HepG2 (cell line): ENCODE measurements at regions not wholly inside any gene's neighbourhood (a gene's known extent, or its start where the extent isn't known, plus 50 kb on each side); places are given as distances from the start of the nearest gene placed in this dataset.

ENCODE experiments used
- ATAC-seq: fragments of 200-7000 bp; cut with Tn5 transposase; 3 replicates; pipeline ENCODE4 v1.9.1; 2020; ENCODE audit warnings: mild to moderate bottlenecking, moderate library complexity
- BruUV-seq: library from RNA; stranded (reverse); fragments of 400-500 nt; replicated peaks from 2 replicates; lab custom pipeline; 2021; lab: Mats Ljungman, UMichigan
- CTCF ChIA-PET: fragments of 300-600 bp; formaldehyde crosslinking; extraction: SDS; loops from one replicate; lab custom pipeline; 2021; ENCODE audit warnings: low total read pairs, inconsistent platforms, low intra/inter-chr PET ratio; lab: Yijun Ruan, JAX
- POLR2A ChIA-PET: fragments of 350-600 bp; sonication (Branson Sonifier 250); formaldehyde crosslinking; loops from one replicate; lab custom pipeline; 2020; ENCODE audit warnings: antibody characterized with exemption, inconsistent platforms; lab: Yijun Ruan, JAX
- DNase-seq: peaks from one replicate; pipeline ENCODE4 v3.0.0-alpha.2; 2015; ENCODE audit warnings: low spot score
- FAIRE-seq: peaks from 3 replicates; lab custom pipeline; 2011; peaks lifted over from hg19 to GRCh38; lab: Jason Lieb, UNC
- H2AFZ ChIP-seq: one replicate; pipeline ENCODE4 v1.6.1; 2011; ENCODE audit warnings: low read length, inconsistent platforms
- H3K27ac ChIP-seq: fragments of 300-600 bp; 3 replicates; pipeline ENCODE4 v1.8.0; 2011; ENCODE audit warnings: mixed run types, mild to moderate bottlenecking, mixed read lengths, low read length, inconsistent platforms; ENCODE audit not compliant: insufficient read depth; ENCODE audit errors: extremely low read length
- H3K27me3 ChIP-seq, 2 experiments: fragments of 200-600 bp in 1 of 2; 2 replicates in 1 of 2; 3 replicates in 1 of 2; pipeline versions ENCODE4 v1.6.0 to v1.8.0; 2011; ENCODE audit warnings: low read length in 2 of 2, mild to moderate bottlenecking in 2 of 2, moderate library complexity in 2 of 2, inconsistent platforms in 1 of 2; ENCODE audit not compliant: insufficient read depth in 2 of 2, control insufficient read depth in 1 of 2
- H3K36me3 ChIP-seq, 2 experiments: fragments of 200-600 bp in 1 of 2; replicated peaks in 1 of 2; 2 replicates in 1 of 2; 3 replicates in 1 of 2; pipeline versions ENCODE4 v1.5.1 to v1.8.0; 2011; ENCODE audit warnings: low read length in 2 of 2, inconsistent platforms in 1 of 2; ENCODE audit not compliant: insufficient read depth in 2 of 2, control insufficient read depth in 1 of 2
- H3K4me1 ChIP-seq: 2 replicates; pipeline ENCODE4 v1.5.1; 2012; ENCODE audit warnings: low read length, inconsistent platforms; ENCODE audit not compliant: insufficient read depth
- H3K4me2 ChIP-seq: 2 replicates; pipeline ENCODE4 v1.6.0; 2011; ENCODE audit warnings: low read depth, low read length, inconsistent platforms
- H3K4me3 ChIP-seq, 3 experiments: fragments of 200-600 bp in 1 of 3; sonication (generic), shearing (Covaris generic) in 1 of 3; replicated peaks in 1 of 3; 2 replicates each; pipeline ENCODE4 v1.5.1; 2011 to 2016; ENCODE audit warnings: low read length in 3 of 3, inconsistent platforms in 2 of 3, low read depth in 2 of 3, mild to moderate bottlenecking in 2 of 3, control low read depth in 1 of 3, mixed read lengths in 1 of 3; ENCODE audit not compliant: insufficient read depth in 1 of 3
- H3K79me2 ChIP-seq: one replicate; pipeline ENCODE4 v1.6.1; 2011; ENCODE audit warnings: low read length, inconsistent platforms; ENCODE audit not compliant: insufficient read depth
- H3K9ac ChIP-seq: 2 replicates; pipeline ENCODE4 v1.6.0; 2011; ENCODE audit warnings: mild to moderate bottlenecking, low read depth, low read length, inconsistent platforms; ENCODE audit not compliant: insufficient read depth
- H3K9me3 ChIP-seq: 2 replicates; pipeline ENCODE4 v1.5.1; 2012; ENCODE audit warnings: mild to moderate bottlenecking, low read length
- H4K20me1 ChIP-seq: 2 replicates; pipeline ENCODE4 v1.6.0; 2011; ENCODE audit warnings: inconsistent platforms, mild to moderate bottlenecking, low read length, moderate library complexity; ENCODE audit not compliant: insufficient read depth
- EHMT2 ChIP-seq: fragments of 200-600 bp; sonication (generic); IDR thresholded peaks from 2 replicates; pipeline ENCODE4 v1.7.0; 2017; ENCODE audit warnings: antibody characterized with exemption, low read depth, low read length, borderline replicate concordance
- MEIS2 ChIP-seq: sonication (generic); formaldehyde crosslinking; IDR thresholded peaks from 2 replicates; pipeline ENCODE4 v1.9.0; 2021; ENCODE audit warnings: mild to moderate bottlenecking, missing genetic modification reagents
- PCBP1 ChIP-seq: fragments of 200-400 bp; formaldehyde crosslinking; IDR thresholded peaks from 2 replicates; pipeline ENCODE4 v1.6.1; 2017; ENCODE audit warnings: mild to moderate bottlenecking, low read depth, low read length, borderline replicate concordance
- SNAI1 ChIP-seq: sonication (generic); formaldehyde crosslinking; IDR thresholded peaks from 2 replicates; pipeline ENCODE4 v1.5.0; 2020; ENCODE audit warnings: mild to moderate bottlenecking, missing genetic modification reagents, borderline replicate concordance
- TBX3 ChIP-seq: fragments of 450-650 bp; IDR thresholded peaks from 2 replicates; pipeline ENCODE4 v1.6.1; 2017; ENCODE audit warnings: antibody characterized with exemption, mild to moderate bottlenecking, inconsistent platforms, borderline replicate concordance
- ZNF264 ChIP-seq: sonication (generic); formaldehyde crosslinking; IDR thresholded peaks from 2 replicates; pipeline ENCODE4 v1.4.0; 2020; ENCODE audit warnings: missing genetic modification reagents
- ZNF446 ChIP-seq: sonication (generic); formaldehyde crosslinking; IDR thresholded peaks from 2 replicates; pipeline ENCODE4 v1.5.0; 2020; ENCODE audit warnings: mild to moderate bottlenecking, missing genetic modification reagents
- ZNF749 ChIP-seq: sonication (generic); formaldehyde crosslinking; IDR thresholded peaks from 2 replicates; pipeline ENCODE4 v1.8.0; 2022; ENCODE audit warnings: mild to moderate bottlenecking, missing genetic modification reagents, moderate library complexity, borderline replicate concordance
- WGBS: methylation state at CpG from one replicate; pipeline ENCODE4 v1.1.6; 2017; ENCODE audit warnings: low lambda C conversion rate; 5-methylcytosine and 5-hydroxymethylcytosine counted together
- in situ Hi-C: cut with HindIII; loops from 2 replicates; pipeline ENCODE4 v1.10.0; 2017; ENCODE audit warnings: low pct_unique_long_range_greater_than_20kb; ENCODE audit not compliant: extremely low pct_ligation_motif_present
- intact Hi-C: fragments of 100-400 bp; cut with micrococcal nuclease; formaldehyde crosslinking; loops from one replicate; pipeline ENCODE4 v1.10.0; 2022; ENCODE audit not compliant: unreplicated experiment
- TF ChIP-seq, protein P1 (sequence below): sonication (generic); formaldehyde crosslinking; IDR thresholded peaks from 2 replicates; pipeline ENCODE4 v1.4.0; 2020; ENCODE audit warnings: mild to moderate bottlenecking, missing genetic modification reagents
- TF ChIP-seq, protein P2 (sequence below): sonication (generic); formaldehyde crosslinking; IDR thresholded peaks from 2 replicates; pipeline ENCODE4; 2020; ENCODE audit warnings: missing genetic modification reagents, mild to moderate bottlenecking, borderline replicate concordance
- TF ChIP-seq, protein P3 (sequence below): sonication (generic); formaldehyde crosslinking; IDR thresholded peaks from 2 replicates; pipeline ENCODE4 v1.4.0; 2020; ENCODE audit warnings: missing genetic modification reagents

DNA sequence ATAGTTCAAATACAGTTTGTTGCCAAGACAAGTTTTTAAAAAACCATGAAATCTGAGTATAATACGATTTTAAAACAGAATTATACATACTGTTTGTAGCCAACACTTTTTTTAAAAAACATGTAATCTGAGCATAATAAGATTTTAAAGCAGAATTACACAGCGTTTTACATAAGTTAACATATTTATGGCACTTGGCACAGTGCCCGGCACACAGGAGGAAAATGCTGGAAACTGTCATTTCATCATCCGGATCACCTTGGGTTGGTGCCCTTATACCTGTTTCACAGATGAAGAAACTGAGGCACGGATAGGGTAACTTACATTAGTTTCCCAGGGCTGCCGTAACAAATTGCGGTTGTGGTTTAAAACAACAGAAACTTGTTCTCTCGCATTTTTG is 193.0 kb downstream of the BMP7 start:
- ChIA-PET POLR2A (no interaction called here), CTCF (no interaction called here)
- Histone ChIP-seq H3K79me2 (no peaks in the 10 kb centered on the region), H3K4me1 (no peaks in the 10 kb centered on the region), H3K27ac (no peak overlapping the region), H3K27me3 (peaks cover 4 to 49% of the 10 kb centered on the region in 2 experiments; a peak in 3 of 5 replicates)
- no peak for FAIRE-seq
- 47% methylated on average over 8 of the region's 8 CpGs for WGBS
- TF ChIP-seq, protein P1, sequence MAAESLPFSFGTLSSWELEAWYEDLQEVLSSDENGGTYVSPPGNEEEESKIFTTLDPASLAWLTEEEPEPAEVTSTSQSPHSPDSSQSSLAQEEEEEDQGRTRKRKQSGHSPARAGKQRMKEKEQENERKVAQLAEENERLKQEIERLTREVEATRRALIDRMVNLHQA (CRISPR knock-in tag), result no peak
- TF ChIP-seq, protein P2, sequence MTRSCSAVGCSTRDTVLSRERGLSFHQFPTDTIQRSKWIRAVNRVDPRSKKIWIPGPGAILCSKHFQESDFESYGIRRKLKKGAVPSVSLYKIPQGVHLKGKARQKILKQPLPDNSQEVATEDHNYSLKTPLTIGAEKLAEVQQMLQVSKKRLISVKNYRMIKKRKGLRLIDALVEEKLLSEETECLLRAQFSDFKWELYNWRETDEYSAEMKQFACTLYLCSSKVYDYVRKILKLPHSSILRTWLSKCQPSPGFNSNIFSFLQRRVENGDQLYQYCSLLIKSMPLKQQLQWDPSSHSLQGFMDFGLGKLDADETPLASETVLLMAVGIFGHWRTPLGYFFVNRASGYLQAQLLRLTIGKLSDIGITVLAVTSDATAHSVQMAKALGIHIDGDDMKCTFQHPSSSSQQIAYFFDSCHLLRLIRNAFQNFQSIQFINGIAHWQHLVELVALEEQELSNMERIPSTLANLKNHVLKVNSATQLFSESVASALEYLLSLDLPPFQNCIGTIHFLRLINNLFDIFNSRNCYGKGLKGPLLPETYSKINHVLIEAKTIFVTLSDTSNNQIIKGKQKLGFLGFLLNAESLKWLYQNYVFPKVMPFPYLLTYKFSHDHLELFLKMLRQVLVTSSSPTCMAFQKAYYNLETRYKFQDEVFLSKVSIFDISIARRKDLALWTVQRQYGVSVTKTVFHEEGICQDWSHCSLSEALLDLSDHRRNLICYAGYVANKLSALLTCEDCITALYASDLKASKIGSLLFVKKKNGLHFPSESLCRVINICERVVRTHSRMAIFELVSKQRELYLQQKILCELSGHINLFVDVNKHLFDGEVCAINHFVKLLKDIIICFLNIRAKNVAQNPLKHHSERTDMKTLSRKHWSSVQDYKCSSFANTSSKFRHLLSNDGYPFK (CRISPR knock-in tag), result no peak
- TF ChIP-seq ZNF749 (CRISPR knock-in tag) (no peak), TBX3 (no peak), ZNF264 (CRISPR knock-in tag) (no peak), PCBP1 (no peak), ZNF446 (CRISPR knock-in tag) (no peak), SNAI1 (CRISPR knock-in tag) (no peak), EHMT2 (no peak), MEIS2 (no peak)
- TF ChIP-seq, protein P3, sequence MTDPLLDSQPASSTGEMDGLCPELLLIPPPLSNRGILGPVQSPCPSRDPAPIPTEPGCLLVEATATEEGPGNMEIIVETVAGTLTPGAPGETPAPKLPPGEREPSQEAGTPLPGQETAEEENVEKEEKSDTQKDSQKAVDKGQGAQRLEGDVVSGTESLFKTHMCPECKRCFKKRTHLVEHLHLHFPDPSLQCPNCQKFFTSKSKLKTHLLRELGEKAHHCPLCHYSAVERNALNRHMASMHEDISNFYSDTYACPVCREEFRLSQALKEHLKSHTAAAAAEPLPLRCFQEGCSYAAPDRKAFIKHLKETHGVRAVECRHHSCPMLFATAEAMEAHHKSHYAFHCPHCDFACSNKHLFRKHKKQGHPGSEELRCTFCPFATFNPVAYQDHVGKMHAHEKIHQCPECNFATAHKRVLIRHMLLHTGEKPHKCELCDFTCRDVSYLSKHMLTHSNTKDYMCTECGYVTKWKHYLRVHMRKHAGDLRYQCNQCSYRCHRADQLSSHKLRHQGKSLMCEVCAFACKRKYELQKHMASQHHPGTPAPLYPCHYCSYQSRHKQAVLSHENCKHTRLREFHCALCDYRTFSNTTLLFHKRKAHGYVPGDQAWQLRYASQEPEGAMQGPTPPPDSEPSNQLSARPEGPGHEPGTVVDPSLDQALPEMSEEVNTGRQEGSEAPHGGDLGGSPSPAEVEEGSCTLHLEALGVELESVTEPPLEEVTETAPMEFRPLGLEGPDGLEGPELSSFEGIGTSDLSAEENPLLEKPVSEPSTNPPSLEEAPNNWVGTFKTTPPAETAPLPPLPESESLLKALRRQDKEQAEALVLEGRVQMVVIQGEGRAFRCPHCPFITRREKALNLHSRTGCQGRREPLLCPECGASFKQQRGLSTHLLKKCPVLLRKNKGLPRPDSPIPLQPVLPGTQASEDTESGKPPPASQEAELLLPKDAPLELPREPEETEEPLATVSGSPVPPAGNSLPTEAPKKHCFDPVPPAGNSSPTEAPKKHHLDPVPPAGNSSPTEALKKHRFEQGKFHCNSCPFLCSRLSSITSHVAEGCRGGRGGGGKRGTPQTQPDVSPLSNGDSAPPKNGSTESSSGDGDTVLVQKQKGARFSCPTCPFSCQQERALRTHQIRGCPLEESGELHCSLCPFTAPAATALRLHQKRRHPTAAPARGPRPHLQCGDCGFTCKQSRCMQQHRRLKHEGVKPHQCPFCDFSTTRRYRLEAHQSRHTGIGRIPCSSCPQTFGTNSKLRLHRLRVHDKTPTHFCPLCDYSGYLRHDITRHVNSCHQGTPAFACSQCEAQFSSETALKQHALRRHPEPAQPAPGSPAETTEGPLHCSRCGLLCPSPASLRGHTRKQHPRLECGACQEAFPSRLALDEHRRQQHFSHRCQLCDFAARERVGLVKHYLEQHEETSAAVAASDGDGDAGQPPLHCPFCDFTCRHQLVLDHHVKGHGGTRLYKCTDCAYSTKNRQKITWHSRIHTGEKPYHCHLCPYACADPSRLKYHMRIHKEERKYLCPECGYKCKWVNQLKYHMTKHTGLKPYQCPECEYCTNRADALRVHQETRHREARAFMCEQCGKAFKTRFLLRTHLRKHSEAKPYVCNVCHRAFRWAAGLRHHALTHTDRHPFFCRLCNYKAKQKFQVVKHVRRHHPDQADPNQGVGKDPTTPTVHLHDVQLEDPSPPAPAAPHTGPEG (CRISPR knock-in tag), result no peak
- TF ChIP-seq, all 625 proteins: peak for 0
- DNase-seq, result no peak
- in situ Hi-C loops, result no loop called here
- no peak overlapping the region for H3K4me3 ChIP-seq
- H3K9ac ChIP-seq, result no peak overlapping the region
- no peak overlapping the region for H2AFZ ChIP-seq
- no peak overlapping the region for H3K4me2 ChIP-seq
- intact Hi-C loops, result no loop called here
- no peaks in the 10 kb centered on the region for H3K36me3 ChIP-seq
- ATAC-seq, result no peak
- no peaks in the 10 kb centered on the region for H4K20me1 ChIP-seq
- BruUV-seq, result no TSS peak
- peaks cover 6% of the 10 kb centered on the region for H3K9me3 ChIP-seq
